DMS53 treated with DMSO at 0.1 percent for 48 hours (cell line): ENCODE measurements at regions not wholly inside any gene's neighbourhood (a gene's known extent, or its start where the extent isn't known, plus 50 kb on each side); places are given as distances from the start of the nearest gene placed in this dataset.
"Not testable (repeated sequence)": the region's sequence is repeated elsewhere in the genome, so short reads cannot be mapped to it uniquely, and the experiment has no call there.

Experiments used
- DNase-seq: peaks from one replicate; lab custom pipeline; 2025; ENCODE audit not compliant: unreplicated experiment; lab: John Stamatoyannopoulos, UW

DNA sequence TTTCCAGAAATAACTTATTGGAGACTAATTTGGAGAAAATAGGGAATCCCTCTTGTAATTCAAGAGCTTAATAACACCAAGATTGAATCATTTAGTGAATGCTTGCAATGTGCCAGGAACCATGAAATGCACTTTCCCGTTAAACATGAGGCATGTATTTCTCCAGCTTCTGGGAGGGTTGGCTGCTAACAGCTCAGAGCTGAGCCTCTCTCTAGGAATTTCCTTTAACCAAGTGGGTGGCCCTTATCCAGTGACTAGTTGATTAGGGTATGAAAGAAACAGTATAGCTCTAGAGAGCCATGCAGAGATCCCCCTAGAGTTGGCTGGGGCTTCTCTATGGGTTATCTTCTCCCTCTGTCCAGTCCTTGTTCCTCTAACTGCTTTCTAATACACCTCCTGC lies 356.4 kb upstream of the GOT2 start:
- DNase-seq: no peak

DNA sequence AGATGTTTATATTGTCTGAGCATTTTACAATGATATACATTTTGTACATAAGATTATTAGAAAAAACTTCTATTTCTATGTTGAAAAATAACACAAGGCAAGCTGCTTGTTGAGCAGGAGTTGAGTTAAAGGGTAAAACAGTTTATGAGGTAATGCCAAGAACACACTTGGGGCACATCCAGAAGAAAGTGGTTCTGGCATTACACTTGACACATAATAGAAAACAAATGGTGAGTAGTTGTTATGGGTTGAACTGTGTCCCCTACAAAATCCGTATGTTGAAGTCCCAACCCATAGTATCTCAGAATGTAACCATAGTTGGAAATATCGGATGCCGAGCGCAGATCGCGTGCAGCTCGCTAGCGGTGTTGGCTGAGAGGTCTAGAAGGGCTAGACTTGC lies 354.3 kb upstream of the GOT2 start:
- no peak for DNase-seq

DNA sequence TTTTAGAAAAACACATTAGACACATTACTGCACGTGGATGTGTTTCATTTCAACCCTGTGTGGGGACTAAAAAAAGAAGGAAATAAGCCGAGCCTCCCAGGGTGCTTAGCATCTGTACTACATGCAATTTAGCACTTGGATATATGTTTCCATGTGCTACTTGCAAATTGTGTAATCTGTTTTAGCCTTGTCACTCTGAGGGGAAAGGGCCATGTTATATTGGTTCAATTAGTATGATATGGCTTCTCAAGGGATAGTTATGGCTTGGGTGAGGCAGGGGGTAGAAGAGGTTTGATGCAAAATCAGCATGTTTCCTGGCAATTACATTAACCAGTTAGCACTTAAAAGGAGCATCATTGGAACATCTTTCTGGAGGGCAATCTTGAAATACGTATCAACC lies 353.5 kb upstream of the GOT2 start:
- DNase-seq: no peak

DNA sequence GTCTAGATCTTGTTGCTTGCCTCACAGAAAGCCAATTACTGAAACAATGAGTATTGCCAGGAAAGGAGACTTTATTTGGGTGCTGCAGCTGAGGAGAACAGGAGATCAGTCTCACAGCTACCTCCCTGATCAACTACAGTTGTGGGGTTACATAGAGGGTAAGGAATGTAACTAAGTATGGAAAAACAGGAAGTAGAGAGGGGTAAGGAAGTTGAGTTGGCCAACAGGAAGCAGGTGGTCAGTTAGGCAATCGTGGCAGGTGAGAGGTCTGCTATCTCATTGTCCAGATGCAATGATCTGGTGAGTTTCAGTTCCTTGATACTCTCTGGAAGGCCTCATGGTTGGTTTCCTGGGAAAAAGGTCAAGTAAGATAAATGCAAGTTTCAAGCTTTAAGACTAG lies 333.1 kb upstream of the GOT2 start:
- DNase-seq: no peak

DNA sequence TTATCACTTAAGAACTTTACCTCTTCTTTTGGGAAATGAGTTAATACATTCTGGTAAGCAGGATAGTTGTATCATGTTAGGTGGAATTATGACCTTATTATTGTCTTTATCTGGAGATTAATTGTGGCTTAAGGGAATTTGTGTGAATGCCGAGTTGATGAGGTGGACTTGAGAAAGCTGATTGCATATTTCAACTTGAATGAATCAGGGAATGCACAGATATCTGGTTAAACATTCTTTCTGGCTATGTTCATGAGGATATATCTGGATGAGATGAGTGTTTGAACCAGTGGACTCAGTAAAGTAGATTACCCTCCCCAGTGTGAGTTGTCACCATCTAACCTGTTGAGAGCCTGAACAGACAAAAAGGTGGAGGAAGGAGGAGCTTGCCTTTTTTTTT lies 326.1 kb upstream of the GOT2 start:
- DNase-seq: no peak

DNA sequence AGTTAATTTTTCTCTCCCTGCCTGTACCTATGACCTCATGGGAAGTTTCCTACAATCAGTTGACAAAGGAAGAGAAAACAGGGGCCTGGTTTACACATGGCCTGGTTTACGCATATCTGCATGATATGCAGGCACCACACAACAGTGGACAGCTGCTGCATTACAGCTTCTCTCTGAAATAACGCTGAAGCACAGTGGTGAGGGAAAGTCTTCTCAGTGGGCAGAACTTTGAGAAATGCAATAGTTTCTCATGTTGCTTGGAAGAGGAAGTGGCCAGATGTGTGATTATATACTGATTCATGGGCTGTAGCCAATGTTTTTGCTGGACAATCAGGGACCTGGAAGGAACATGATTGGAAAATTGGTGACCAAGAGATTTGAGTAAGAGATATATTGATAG lies 324.1 kb upstream of the GOT2 start:
- no peak for DNase-seq

DNA sequence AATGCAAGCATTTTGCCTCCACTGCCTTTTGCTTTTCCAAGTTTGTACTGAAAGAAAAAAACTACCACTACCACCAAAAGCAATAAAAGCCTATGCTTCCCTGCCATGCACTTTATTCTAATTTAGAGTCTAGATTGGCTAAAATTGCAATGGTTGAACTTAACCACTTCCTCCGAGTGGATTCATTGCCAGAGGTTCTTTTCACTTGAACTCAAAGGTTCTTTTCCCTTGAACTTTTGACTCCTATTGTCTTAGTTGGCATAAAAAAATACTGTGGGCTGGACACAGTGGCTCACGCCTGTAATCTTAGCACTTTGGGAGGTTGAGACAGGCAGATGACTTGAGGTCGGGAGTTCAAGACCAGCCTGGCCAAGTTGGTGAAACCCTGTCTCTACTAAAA lies 319.8 kb upstream of the GOT2 start:
- no peak for DNase-seq

DNA sequence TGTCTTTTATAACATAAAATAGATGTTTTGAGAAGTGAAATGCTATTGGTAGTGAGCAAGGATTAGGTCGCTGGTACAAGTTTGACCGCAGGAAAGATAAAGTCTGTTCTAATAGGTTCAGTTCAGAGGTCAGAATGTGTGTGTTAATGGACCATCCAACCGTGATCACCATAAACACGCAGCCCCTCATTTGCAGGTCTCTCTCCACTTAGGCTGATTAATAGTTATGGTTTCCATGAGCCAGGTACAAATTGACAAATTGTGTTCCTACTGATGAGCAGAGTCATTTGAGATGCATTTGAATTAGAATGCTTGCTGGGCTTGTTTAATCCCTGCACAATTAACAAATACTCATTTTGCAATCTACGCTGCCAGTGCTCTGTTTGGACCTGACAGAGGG lies 318.1 kb upstream of the GOT2 start:
- no peak for DNase-seq

DNA sequence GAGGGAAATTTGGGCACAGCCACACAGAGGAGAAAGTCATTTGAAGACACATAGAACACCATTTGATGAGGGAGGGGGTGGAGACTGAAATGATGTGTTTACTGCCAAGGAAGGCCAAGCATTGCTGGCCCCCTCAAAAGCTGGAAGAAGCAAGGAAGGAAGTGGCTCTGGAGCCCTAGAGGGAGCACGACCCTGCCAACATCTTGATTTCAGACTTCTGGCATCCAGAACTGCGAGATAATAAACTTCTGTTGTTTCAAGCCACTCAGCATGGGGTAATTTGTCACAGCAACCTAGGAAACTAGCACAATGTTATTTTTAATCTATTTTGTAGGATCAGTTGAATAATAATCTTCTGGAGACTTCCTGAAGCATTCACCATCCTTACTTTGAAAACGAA lies 314.8 kb upstream of the GOT2 start:
- no peak for DNase-seq

DNA sequence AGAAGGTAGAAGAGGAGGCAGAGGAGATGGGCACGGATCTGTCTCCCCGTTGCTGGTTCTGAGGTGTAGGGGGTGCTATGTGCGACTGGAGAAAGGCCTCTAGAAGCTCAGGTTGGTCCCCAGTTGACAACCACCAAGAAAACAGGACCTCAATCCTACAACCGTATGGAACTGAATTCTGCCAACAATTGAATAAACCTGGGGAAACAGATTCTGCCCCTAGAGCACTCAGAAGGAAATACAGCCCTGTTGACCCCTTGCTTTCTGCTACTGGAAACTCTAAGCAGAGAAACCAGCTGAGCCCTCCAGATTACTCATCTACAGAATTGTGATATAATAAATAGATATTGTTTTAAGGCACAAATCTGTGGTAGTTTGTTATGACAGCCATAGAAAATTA lies 313.0 kb upstream of the GOT2 start:
- no peak for DNase-seq

DNA sequence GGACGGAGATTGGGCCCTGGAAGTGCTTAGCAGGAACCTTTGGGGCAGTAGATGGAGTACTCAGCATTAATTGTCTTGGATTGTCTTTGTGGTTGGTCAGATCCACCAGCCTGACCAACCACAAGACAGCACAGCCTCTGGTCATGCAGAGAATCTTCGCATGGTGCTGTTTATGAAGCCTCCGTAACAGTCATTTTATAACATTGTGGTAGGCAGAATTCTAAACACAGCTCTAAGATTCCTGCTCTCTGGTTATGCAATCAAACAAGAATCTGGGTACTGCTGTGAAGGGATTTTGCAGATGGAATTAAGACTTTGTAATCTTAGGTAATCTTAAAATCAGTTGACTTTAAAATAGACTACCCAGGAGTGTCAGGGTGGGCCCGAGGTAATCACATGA lies 312.2 kb upstream of the GOT2 start:
- no peak for DNase-seq

DNA sequence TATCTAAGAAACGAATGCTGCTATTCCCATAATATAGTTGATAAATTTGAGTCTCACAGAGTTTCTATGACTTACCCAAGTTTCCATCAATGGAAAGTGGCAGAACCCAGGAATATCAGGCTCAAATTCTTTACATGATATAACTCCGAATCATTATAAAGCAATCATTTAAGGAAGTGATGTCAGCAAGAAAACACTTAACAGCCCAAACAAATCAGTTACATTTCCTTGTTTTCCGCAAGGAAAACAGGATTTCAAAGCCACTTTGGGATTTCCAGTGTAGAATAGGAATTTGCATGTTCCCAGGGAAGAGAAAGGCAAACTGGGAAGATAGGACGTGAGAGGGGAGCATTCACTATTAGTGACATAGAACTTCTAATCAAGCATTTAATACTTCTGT lies 311.4 kb upstream of the GOT2 start:
- no peak for DNase-seq

DNA sequence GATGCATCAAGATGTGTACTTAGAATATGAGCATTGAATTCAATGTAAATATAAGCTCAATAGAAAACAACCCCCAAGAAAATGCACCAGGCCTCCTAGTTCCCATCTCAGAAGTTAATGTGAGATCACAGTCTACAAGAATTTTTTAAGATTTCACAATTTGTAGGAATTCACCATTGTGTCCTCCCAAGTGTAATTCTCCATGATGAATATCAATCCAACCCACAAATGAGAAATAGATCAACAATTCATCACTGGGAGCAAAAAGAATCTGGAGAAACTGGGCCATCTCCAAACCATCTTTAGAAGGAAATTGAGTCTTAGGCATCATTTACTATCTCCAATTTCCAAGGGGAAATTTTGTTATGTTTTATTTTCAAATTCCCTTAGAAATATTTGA lies 310.5 kb upstream of the GOT2 start:
- no peak for DNase-seq

DNA sequence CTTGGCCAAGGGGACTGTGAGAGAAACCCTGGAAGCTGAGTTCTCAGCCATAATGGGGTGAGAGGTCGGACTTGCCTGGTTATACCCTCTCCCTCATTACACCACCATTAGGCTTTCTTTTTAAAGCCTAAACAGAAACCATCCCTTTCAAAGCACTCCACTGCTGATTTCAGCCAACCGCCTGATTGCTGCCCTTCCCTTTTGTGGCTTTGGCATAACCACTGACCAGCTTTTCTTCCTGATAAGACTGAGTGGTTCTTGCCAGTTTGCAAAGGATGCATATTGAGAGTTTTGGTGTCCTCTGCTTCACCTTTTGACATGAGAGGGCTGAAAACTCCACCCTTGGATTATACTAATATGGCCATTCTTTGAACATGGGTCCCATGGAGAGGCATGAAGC lies 308.2 kb upstream of the GOT2 start:
- no peak for DNase-seq

DNA sequence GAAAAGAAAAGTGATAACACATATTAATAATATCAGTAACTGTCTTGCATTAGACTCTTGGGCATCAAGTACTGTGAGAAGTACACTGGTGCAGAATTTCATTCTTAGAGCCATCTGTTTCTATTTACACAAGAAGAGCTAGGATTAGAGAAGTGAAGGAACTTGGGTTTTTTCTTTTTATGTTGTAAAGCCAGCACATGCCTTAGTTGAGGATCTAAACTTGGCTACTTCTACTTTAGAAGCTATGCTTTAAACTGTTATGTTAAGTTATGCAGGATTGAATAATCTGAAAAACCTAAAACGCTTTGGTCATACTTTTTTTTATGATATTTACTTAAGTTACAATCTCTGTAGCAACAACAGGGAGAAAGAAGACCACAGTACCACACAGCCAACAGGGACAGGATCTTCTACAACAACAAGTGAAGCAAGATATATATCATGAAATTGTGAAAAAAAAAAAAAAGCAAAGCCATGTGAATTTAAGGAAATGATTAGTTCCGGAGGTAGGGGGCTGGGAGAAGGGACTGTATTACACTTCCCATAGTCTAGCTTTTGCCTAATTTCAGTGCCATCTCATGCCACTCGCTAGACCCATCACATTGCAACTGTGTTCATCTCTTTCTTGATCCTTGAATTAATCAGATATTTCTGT lies 305.1 kb upstream of the GOT2 start:
- no peak for DNase-seq

DNA sequence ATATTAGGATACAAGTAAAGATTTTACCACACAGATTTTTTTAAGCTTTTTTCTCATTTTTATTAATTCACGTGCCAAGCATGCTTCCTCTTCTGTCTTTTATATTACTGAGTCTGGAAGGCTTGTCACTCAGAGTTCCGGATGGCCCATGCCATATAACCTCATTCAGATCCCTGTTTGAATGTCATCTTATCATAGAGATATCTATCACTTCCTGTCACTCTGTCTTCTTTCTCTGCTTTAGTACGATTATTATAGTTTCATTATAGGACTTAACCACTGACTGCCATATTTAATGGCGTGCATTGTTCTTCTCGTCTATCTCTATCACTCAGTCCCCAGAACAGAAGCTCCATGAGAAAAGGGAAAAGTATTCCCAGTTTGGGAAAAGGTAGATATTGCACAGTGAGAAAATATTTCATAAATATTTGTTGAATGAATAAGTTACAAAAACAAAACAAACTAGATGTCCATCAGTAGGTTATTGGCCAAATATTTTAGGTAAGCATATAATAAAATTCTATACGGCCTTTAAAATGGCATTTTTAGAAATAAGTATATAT lies 296.9 kb upstream of the GOT2 start:
- no peak for DNase-seq

DNA sequence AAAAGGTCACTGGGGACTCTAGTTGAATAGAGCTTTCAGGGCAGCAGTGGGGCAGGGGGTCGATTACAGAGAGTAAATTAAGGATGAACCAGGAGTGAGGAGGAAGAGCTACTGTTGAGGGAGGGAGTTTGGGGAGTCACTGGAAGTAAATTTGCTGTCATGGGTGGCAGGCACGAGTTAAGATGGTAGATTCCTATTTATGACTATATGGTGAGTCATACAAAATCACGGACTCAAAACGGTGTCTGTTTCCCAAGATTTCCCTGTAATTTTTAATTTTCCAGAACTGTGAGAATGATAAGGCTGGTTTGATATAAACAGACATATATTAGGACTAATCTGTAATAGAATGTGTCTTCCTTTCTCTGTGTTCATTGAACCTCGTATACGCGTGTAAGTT lies 287.6 kb upstream of the GOT2 start:
- DNase-seq: no peak

DNA sequence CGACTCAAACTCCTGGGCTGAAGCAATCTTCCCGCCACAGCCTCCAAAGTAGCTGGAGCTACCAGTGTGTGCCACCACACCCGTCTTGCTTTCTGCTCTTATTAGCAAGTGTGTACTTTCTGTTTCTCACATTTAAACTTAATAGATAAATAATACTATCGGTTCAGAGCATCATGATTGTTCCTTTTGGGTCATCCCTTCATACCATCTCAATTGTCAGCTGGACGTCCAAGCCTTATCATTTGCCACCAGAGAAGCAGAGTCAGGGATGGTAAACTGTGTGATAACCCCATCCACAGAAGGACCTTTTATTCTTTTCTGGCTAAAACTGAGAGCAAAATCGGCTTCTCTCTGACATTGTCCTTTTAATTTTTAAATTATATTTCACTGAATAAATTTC lies 279.8 kb upstream of the GOT2 start:
- no peak for DNase-seq

DNA sequence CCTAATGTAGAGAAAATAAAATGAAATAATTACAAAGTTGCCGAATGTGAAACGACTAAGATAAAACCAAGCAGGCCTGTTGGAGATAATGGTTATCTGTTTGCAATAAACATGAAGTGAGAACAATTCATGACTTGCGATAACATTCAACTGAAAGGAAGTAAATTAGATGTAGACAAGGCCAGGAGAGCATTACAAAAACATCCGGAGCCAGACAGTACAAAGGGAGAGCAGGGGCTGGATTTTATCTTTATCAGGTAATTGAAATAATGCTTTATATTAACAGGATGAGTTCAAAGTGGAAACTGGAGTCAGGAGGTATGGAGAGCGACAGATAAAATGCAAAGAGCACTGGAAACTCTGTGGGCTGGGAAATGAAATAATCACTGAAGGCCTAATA lies 265.6 kb upstream of the GOT2 start:
- no peak for DNase-seq

DNA sequence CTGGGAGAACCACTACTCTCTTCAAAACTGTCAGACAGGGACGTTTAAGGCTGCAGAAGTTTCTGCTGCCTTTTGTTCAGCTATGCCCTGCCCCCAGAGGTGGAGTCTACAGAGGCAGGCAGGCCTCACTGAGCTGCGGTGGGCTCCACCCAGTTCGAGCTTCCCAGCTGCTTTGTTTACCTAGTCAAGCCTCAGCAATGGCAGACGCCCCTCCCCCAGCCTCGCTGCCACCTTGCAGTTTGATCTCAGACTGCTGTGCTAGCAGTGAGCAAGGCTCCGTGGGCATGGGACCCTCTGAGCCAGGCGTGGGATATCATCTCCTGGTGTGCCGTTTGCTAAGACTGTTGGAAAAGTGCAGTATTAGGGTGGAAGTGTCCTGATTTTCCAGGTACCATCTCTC lies 258.6 kb upstream of the GOT2 start:
- DNase-seq: not testable (repeated sequence)

DNA sequence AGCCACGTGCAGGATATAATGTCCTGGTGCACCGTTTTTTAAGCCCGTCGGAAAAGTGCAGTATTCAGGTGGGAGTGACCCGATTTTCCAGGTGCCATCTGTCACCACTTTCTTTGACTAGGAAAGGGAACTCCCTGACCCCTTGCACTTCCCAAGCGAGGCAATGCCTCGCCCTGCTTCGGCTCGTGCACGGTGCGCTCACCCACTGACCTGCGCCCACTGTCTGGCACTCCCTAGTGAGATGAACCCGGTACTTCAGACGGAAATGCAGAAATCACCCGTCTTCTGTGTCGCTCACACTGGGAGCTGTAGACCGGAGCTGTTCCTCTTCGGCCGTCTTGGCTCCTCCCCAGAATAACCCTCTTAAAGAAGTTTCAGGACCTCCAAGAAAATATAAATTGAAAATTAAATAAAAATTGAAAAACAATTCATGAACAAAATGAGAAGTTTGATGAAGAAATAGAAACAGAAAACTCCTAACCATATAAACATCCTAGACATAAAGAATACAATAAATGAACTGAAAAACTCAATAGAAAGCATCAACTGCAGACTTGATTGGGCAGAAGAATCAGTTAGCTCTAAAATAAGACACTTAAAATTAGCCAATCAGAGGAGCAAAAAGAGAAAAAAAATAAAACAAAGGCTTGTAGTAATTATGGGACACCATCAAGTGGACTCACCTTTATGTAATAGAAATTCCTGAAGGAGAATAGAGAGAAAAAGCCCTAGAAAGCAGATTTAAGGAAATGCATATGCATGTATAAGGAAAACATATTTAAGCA lies 249.3 kb upstream of the GOT2 start:
- not testable (repeated sequence) for DNase-seq

DNA sequence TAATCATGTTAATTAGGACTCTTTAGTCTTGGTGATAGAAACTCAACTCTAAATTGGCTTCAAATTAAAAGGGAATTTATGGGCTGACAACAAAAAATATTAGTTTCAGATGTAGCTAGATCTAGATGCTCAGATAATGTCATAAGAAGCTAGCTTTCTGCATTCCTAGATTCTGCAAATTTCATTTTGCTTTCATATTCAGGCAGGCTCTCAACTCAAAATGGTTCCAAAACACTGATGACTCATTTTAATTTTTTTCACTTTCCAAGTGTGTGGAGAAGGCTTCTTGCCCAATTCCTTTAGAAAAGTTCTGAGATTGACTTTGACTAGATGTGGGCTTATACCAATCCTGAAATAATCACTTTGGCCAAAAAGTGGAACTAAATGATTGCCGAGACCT lies 236.7 kb upstream of the GOT2 start:
- DNase-seq: no peak

DNA sequence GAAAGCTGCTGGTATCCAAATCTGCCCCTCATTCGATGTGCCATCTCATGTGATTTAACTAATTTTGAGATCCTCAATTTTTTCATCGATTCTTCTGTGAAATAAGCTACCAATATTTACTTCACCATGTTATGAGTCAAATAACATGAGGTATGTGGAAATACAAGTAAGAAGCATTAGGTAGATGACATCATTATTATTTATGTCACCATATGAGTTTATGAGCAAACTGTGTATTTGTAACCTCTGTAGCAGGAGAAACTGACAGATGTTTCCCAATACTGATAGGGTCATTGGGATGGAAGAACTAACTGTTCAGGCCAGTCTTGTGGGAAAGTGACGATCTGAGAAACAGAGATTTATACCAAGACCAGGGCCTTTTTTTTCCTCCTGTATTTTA lies 229.4 kb upstream of the GOT2 start:
- DNase-seq: no peak
